Breast epithelium (tissue), 3 donors: ENCODE measurements at regions not wholly inside any gene's neighbourhood (a gene's known extent, or its start where the extent isn't known, plus 50 kb on each side); places are given as distances from the start of the nearest gene placed in this dataset.

ENCODE experiments used
- CTCF ChIP-seq, 3 donors: fragments of 450-650 bp; IDR thresholded peaks; one replicate each; pipeline ENCODE4 v1.5.1; 2016 to 2017; ENCODE audit warnings: antibody characterized with exemption in 3 of 3, mild to moderate bottlenecking in 3 of 3, moderate library complexity in 3 of 3
- POLR2A ChIP-seq: fragments of 450-650 bp; IDR thresholded peaks from one replicate; pipeline ENCODE4 v1.6.1; 2016; ENCODE audit warnings: antibody characterized with exemption, mild to moderate bottlenecking, moderate library complexity

DNA sequence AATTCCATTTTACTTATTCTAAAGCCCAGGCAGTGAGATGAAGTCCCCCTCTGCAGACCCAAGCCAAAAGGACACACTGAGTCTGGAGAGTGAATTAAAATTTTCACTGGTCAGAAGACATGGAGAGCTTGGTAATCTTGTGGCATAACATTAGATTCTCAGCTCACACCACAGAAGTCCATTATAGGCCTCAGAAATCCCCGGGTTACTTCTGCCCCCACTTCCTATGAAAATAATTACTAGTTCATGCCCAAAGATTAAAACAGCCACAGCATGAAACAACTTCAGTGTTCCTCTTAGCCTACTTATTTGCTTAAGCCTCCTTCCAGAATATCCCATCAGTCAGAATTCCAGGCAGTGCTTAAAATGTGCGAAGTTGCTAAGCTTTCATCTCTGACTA lies 123.3 kb downstream of the ZC3H11B start:
- no peak for TF ChIP-seq POLR2A
- no peak for TF ChIP-seq CTCF (IDR thresholded peaks at IDR 0.05)
